ENCODE measurements at regions not wholly inside any gene's neighbourhood (a gene's known extent, or its start where the extent isn't known, plus 50 kb on each side); places are given as distances from the start of the nearest gene placed in this dataset.

- H3K27me3 Mint-ChIP-seq = peaks cover 19% of the 10 kb centered on the region
- ATAC-seq (no peak), DNase-seq (no peak)
- CTCF ChIA-PET = no interaction called here
- no peaks in the 10 kb centered on the region for H3K9me3 Mint-ChIP-seq
- no peak for TF ChIP-seq CTCF (IDR thresholded peaks at IDR 0.05)
- H3K27ac Mint-ChIP-seq = no peak overlapping the region
- POLR2A ChIA-PET = no interaction called here
- H3K4me1 Mint-ChIP-seq (ENCODE audit: low read depth) = no peaks in the 10 kb centered on the region
- H3K36me3 Mint-ChIP-seq (ENCODE audit: low read depth) = no peaks in the 10 kb centered on the region
- H3K4me3 Mint-ChIP-seq = no peak overlapping the region
- intact Hi-C loops (cut with micrococcal nuclease) = no loop called here
Observed at GRCh38 chr6:151154418-151154817, 85.3 kb upstream of the AKAP12 start.

- TF ChIP-seq CTCF (IDR thresholded peaks at IDR 0.05) = no peak
- no peak for ATAC-seq
- POLR2A ChIA-PET = no interaction called here
- no peak for DNase-seq
- no peaks in the 10 kb centered on the region for H3K9me3 Mint-ChIP-seq
- intact Hi-C loops (cut with micrococcal nuclease) = no loop called here
- H3K4me1 Mint-ChIP-seq (ENCODE audit: low read depth) = no peaks in the 10 kb centered on the region
- CTCF ChIA-PET = no interaction called here
- H3K36me3 Mint-ChIP-seq (ENCODE audit: low read depth) = no peaks in the 10 kb centered on the region
- no peak overlapping the region for H3K4me3 Mint-ChIP-seq
- peaks cover 19% of the 10 kb centered on the region for H3K27me3 Mint-ChIP-seq
- H3K27ac Mint-ChIP-seq = no peak overlapping the region
Observed at GRCh38 chr6:151155095-151155494, 84.7 kb upstream of the AKAP12 start.

- H3K27ac Mint-ChIP-seq = no peak overlapping the region
- H3K9me3 Mint-ChIP-seq = no peaks in the 10 kb centered on the region
- POLR2A ChIA-PET = no interaction called here
- intact Hi-C loops (cut with micrococcal nuclease) = no loop called here
- peaks cover 7% of the 10 kb centered on the region for H3K27me3 Mint-ChIP-seq
- no peak for TF ChIP-seq CTCF (IDR thresholded peaks at IDR 0.05)
- H3K4me1 Mint-ChIP-seq (ENCODE audit: low read depth) = no peaks in the 10 kb centered on the region
- H3K36me3 Mint-ChIP-seq (ENCODE audit: low read depth) = no peaks in the 10 kb centered on the region
- CTCF ChIA-PET = interaction anchor here (1.7 kb wide), 1 partner anchor 163 kb away, joined by 5 read pairs; no protein-coding TSS in a partner anchor
- DNase-seq (no peak), ATAC-seq (no peak)
- H3K4me3 Mint-ChIP-seq = no peak overlapping the region
Observed at GRCh38 chr6:151160929-151161757, 78.6 kb upstream of the AKAP12 start.

- CTCF ChIA-PET = no interaction called here
- H3K4me1 Mint-ChIP-seq (ENCODE audit: low read depth) = no peaks in the 10 kb centered on the region
- POLR2A ChIA-PET = interaction anchor here (0.7 kb wide), 1 partner anchor 460 kb away, joined by 4 read pairs; no protein-coding TSS in a partner anchor
- no peaks in the 10 kb centered on the region for H3K36me3 Mint-ChIP-seq (ENCODE audit: low read depth)
- H3K9me3 Mint-ChIP-seq = peaks cover 1% of the 10 kb centered on the region
- H3K27me3 Mint-ChIP-seq = peaks cover 5% of the 10 kb centered on the region
- no peak for TF ChIP-seq CTCF (IDR thresholded peaks at IDR 0.05)
- H3K4me3 Mint-ChIP-seq = no peak overlapping the region
- no peak overlapping the region for H3K27ac Mint-ChIP-seq
- intact Hi-C loops (cut with micrococcal nuclease) = no loop called here
- DNase-seq (no peak), ATAC-seq (no peak)
Observed at GRCh38 chr6:151164383-151164782, 75.4 kb upstream of the AKAP12 start.

- H3K9me3 Mint-ChIP-seq = peaks cover 1% of the 10 kb centered on the region
- DNase-seq (no peak), ATAC-seq (no peak)
- ChIA-PET CTCF (interaction anchor here (1.1 kb wide), 1 partner anchor 158 kb away, joined by 4 read pairs; no protein-coding TSS in a partner anchor), POLR2A (no interaction called here)
- no peak for TF ChIP-seq CTCF (IDR thresholded peaks at IDR 0.05)
- intact Hi-C loops (cut with micrococcal nuclease) = no loop called here
- H3K27me3 Mint-ChIP-seq = peaks cover 2% of the 10 kb centered on the region
- no peaks in the 10 kb centered on the region for H3K36me3 Mint-ChIP-seq (ENCODE audit: low read depth)
- no peak overlapping the region for H3K27ac Mint-ChIP-seq
- no peak overlapping the region for H3K4me3 Mint-ChIP-seq
- H3K4me1 Mint-ChIP-seq (ENCODE audit: low read depth) = no peaks in the 10 kb centered on the region
Observed at GRCh38 chr6:151166180-151166579, 73.6 kb upstream of the AKAP12 start.
